ENCODE measurements at regions not wholly inside any gene's neighbourhood (a gene's known extent, or its start where the extent isn't known, plus 50 kb on each side); places are given as distances from the start of the nearest gene placed in this dataset.
"Not testable (repeated sequence)": the region's sequence is repeated elsewhere in the genome, so short reads cannot be mapped to it uniquely, and the experiment has no call there.

- not testable (repeated sequence) for H3K27ac ChIP-seq (ENCODE audit: low read depth, low read length)
- WGBS, 3 donors: 52 to 92% (median 69%) methylated on average over 1 of the region's 1 CpG
Measured at GRCh38 chr10:29725927-29726326, 91.2 kb upstream of the SVIL start.

- WGBS, 3 donors: 34 to 62% (median 35%) methylated on average over 6 of the region's 6 CpGs
- no peak overlapping the region for H3K27ac ChIP-seq (ENCODE audit: low read depth, low read length)
Measured at GRCh38 chr10:29725133-29725720, 90.5 kb upstream of the SVIL start.

- H3K27ac ChIP-seq (ENCODE audit: low read depth, low read length): no peak overlapping the region
- 41 to 75% (median 42%) methylated on average over 2 of the region's 2 CpGs for WGBS, 3 donors
Measured at GRCh38 chr10:29723726-29724125, 89.0 kb upstream of the SVIL start.

- H3K27ac ChIP-seq (ENCODE audit: low read depth, low read length): no peak overlapping the region
Measured at GRCh38 chr10:29722777-29723176, 88.0 kb upstream of the SVIL start.

GRCh38 chr10:29720149-29720548, 85.4 kb upstream of the SVIL start:
- no peak overlapping the region for H3K27ac ChIP-seq (ENCODE audit: low read depth, low read length)

More at GRCh38 chr10:29722777-29723176, 88.0 kb upstream of the SVIL start:
- WGBS, 3 donors: 88 to 92% (median 88%) methylated on average over 4 of the region's 4 CpGs

- H3K27ac ChIP-seq (ENCODE audit: low read depth, low read length): no peak overlapping the region
- 55 to 78% (median 69%) methylated on average over 4 of the region's 4 CpGs for whole genome bisulfite sequencing, 3 donors
Measured at GRCh38 chr10:29719281-29719675, 84.5 kb upstream of the SVIL start.

- WGBS, 3 donors: 68 to 94% (median 68%) methylated on average over 2 of the region's 2 CpGs
- no peak overlapping the region for H3K27ac ChIP-seq (ENCODE audit: low read depth, low read length)
Measured at GRCh38 chr10:29715296-29715695, 80.5 kb upstream of the SVIL start.

GRCh38 chr10:29714096-29714874, 79.5 kb upstream of the SVIL start:
- H3K27ac ChIP-seq (ENCODE audit: low read depth, low read length): no peak overlapping the region
- 80 to 98% (median 81%) methylated on average over 9 of the region's 9 CpGs for WGBS, 3 donors

- no peak overlapping the region for H3K27ac ChIP-seq (ENCODE audit: low read depth, low read length)
- 82 to 90% (median 86%) methylated on average over 2 of the region's 2 CpGs for WGBS, 3 donors
Measured at GRCh38 chr10:29713450-29713849, 78.7 kb upstream of the SVIL start.

- H3K27ac ChIP-seq (ENCODE audit: low read depth, low read length): no peak overlapping the region
- 75 to 83% (median 80%) methylated on average over 7 of the region's 7 CpGs for WGBS, 3 donors
Measured at GRCh38 chr10:29712108-29712507, 77.3 kb upstream of the SVIL start.

- WGBS, 3 donors: 84 to 99% (median 88%) methylated on average over 8 of the region's 8 CpGs
- H3K27ac ChIP-seq (ENCODE audit: low read depth, low read length): no peak overlapping the region
Measured at GRCh38 chr10:29710128-29710527, 75.4 kb upstream of the SVIL start.

- 91 to 92% (median 92%) methylated on average over 13 of the region's 13 CpGs for WGBS, 3 donors
- no peak overlapping the region for H3K27ac ChIP-seq (ENCODE audit: low read depth, low read length)
Measured at GRCh38 chr10:29709484-29710002, 74.8 kb upstream of the SVIL start.

- WGBS, 3 donors: 48 to 74% (median 56%) methylated on average over 9 of the region's 9 CpGs
Measured at GRCh38 chr10:29703271-29703670, 68.5 kb upstream of the SVIL start.

GRCh38 chr10:29702273-29703164, 67.7 kb upstream of the SVIL start:
- no peak overlapping the region for H3K27ac ChIP-seq (ENCODE audit: low read depth, low read length)
- 28 to 56% (median 29%) methylated on average over 10 of the region's 10 CpGs for WGBS, 3 donors

More at GRCh38 chr10:29703271-29703670, 68.5 kb upstream of the SVIL start:
- no peak overlapping the region for H3K27ac ChIP-seq (ENCODE audit: low read depth, low read length)

- 59 to 85% (median 61%) methylated on average over 1 of the region's 1 CpG for WGBS, 3 donors
Measured at GRCh38 chr10:29701306-29701705, 66.5 kb upstream of the SVIL start.

GRCh38 chr10:29699621-29700020, 64.8 kb upstream of the SVIL start:
- whole genome bisulfite sequencing, 3 donors: 68 to 94% (median 78%) methylated on average over 5 of the region's 5 CpGs
- H3K27ac ChIP-seq (ENCODE audit: low read depth, low read length): no peak overlapping the region

More at GRCh38 chr10:29701306-29701705, 66.5 kb upstream of the SVIL start:
- H3K27ac ChIP-seq (ENCODE audit: low read depth, low read length): no peak overlapping the region

GRCh38 chr10:29698773-29699490, 64.2 kb upstream of the SVIL start:
- 96 to 97% (median 96%) methylated on average over 8 of the region's 8 CpGs for WGBS, 3 donors
- no peak overlapping the region for H3K27ac ChIP-seq (ENCODE audit: low read depth, low read length)

- not testable (repeated sequence) for H3K27ac ChIP-seq (ENCODE audit: low read depth, low read length)
- 92 to 100% (median 95%) methylated on average over 4 to 30 of the region's 30 CpGs for WGBS, 3 donors
Measured at GRCh38 chr10:29696581-29696980, 61.8 kb upstream of the SVIL start.
